ENCODE measurements at regions not wholly inside any gene's neighbourhood (a gene's known extent, or its start where the extent isn't known, plus 50 kb on each side); places are given as distances from the start of the nearest gene placed in this dataset.

- TF ChIP-seq, protein P1, sequence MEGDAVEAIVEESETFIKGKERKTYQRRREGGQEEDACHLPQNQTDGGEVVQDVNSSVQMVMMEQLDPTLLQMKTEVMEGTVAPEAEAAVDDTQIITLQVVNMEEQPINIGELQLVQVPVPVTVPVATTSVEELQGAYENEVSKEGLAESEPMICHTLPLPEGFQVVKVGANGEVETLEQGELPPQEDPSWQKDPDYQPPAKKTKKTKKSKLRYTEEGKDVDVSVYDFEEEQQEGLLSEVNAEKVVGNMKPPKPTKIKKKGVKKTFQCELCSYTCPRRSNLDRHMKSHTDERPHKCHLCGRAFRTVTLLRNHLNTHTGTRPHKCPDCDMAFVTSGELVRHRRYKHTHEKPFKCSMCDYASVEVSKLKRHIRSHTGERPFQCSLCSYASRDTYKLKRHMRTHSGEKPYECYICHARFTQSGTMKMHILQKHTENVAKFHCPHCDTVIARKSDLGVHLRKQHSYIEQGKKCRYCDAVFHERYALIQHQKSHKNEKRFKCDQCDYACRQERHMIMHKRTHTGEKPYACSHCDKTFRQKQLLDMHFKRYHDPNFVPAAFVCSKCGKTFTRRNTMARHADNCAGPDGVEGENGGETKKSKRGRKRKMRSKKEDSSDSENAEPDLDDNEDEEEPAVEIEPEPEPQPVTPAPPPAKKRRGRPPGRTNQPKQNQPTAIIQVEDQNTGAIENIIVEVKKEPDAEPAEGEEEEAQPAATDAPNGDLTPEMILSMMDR (IDR thresholded peaks at IDR 0.05; ENCODE audit: insufficient read depth, low read depth, low read length, missing control alignments): no peak
- H3K4me3 ChIP-seq (ENCODE audit: low read depth, low read length): no peak overlapping the region
- no peak for DNase-seq (ENCODE audit: low read depth)
Observed at GRCh38 chr4:165635381-165635780, 237.7 kb upstream of the TLL1 start.

GRCh38 chr4:165635951-165636350 lies 237.1 kb upstream of the TLL1 start:
- TF ChIP-seq, protein P1 (IDR thresholded peaks at IDR 0.05; ENCODE audit: insufficient read depth, low read depth, low read length, missing control alignments): no peak
- no peak for DNase-seq (ENCODE audit: low read depth)

DNA sequence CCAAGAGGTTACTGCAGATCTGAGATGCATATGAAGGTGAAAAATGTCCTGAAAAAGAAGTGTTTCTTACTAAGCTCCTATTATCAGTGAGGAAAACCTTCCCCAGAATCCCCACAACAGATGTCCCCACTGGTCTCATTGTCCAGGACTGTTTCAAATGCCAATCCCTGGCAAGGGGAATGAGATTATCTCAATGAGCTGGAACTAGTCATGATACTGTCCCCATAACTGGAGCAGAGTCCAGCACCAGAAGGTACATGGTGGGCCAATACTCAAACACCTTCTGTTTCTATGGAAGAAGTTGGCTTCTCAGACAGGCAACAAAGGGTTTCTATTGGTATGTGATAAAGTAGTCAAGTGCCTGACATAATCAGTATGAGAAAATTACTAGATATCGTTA lies 221.1 kb upstream of the TLL1 start:
- no peak for DNase-seq (ENCODE audit: low read depth)
- TF ChIP-seq, protein P1 (IDR thresholded peaks at IDR 0.05; ENCODE audit: insufficient read depth, low read depth, low read length, missing control alignments): no peak

More at GRCh38 chr4:165635951-165636350, 237.1 kb upstream of the TLL1 start:
- H3K4me3 ChIP-seq (ENCODE audit: low read depth, low read length): no peak overlapping the region

GRCh38 chr4:165654556-165654955 lies 218.5 kb upstream of the TLL1 start:
- H3K4me3 ChIP-seq (ENCODE audit: low read depth, low read length): no peak overlapping the region
- DNase-seq (ENCODE audit: low read depth): no peak
- TF ChIP-seq, protein P1 (IDR thresholded peaks at IDR 0.05; ENCODE audit: insufficient read depth, low read depth, low read length, missing control alignments): no peak

More for the DNA sequence above, 221.1 kb upstream of the TLL1 start:
- H3K4me3 ChIP-seq (ENCODE audit: low read depth, low read length): no peak overlapping the region

- TF ChIP-seq, protein P1 (IDR thresholded peaks at IDR 0.05; ENCODE audit: insufficient read depth, low read depth, low read length, missing control alignments): no peak
- no peak for DNase-seq (ENCODE audit: low read depth)
- no peak overlapping the region for H3K4me3 ChIP-seq (ENCODE audit: low read depth, low read length)
Observed at GRCh38 chr4:165656399-165656798, 216.6 kb upstream of the TLL1 start.

- no peak for DNase-seq (ENCODE audit: low read depth)
- TF ChIP-seq, protein P1 (IDR thresholded peaks at IDR 0.05; ENCODE audit: insufficient read depth, low read depth, low read length, missing control alignments): no peak
- no peak overlapping the region for H3K4me3 ChIP-seq (ENCODE audit: low read depth, low read length)
Observed at GRCh38 chr4:165656829-165657490, 216.1 kb upstream of the TLL1 start.

DNA sequence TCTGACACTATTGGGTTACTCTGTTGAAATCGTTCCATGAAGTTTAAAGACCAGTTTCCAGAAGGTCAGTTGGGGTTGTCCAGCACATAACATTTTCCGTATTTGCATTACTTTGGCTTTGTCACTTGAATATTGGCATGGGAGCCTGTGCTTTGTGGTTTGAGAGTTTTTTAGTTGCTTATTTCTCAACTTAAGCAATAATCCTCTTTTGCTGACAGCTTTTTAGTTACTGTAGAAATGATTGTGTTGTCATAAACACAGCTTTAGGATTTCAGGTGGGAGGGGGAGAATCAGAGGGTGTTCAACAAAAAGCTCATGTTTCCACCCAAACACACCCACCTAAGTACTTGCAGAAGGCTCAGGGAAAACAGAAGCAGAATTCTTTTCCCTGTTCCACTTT lies 210.7 kb upstream of the TLL1 start:
- TF ChIP-seq, protein P1 (IDR thresholded peaks at IDR 0.05; ENCODE audit: insufficient read depth, low read depth, low read length, missing control alignments): no peak
- H3K4me3 ChIP-seq (ENCODE audit: low read depth, low read length): no peak overlapping the region
- DNase-seq (ENCODE audit: low read depth): no peak

Data from GM12865 (cell line).